Eye (tissue), 1 donor: ENCODE measurements at regions not wholly inside any gene's neighbourhood (a gene's known extent, or its start where the extent isn't known, plus 50 kb on each side); places are given as distances from the start of the nearest gene placed in this dataset.
"Not testable (repeated sequence)": the region's sequence is repeated elsewhere in the genome, so short reads cannot be mapped to it uniquely, and the experiment has no call there.

Source experiments
- DNase-seq: peaks from one replicate; pipeline ENCODE4 v3.0.0-alpha.2; 2015

DNA sequence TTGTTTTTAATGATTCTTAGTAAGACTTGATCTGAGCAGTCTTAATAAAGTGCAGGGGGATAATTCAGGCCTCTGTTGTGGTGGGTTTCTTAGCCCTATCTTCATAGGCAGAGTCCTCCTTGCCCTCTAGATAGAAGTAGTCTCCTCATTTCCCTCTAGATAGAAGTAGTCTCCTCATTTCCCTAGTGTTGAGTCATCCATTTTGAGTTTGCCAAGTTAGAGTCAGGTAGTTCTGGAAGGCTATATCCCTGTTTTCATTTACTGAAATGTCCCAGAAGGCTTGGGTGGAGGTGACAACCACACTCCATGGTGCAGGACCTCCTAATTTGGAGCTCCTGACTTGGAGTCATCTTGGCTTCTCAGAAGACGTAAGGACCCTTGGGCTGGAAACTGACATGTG is 384.6 kb downstream of the MLLT3 start:
- no peak for DNase-seq

DNA sequence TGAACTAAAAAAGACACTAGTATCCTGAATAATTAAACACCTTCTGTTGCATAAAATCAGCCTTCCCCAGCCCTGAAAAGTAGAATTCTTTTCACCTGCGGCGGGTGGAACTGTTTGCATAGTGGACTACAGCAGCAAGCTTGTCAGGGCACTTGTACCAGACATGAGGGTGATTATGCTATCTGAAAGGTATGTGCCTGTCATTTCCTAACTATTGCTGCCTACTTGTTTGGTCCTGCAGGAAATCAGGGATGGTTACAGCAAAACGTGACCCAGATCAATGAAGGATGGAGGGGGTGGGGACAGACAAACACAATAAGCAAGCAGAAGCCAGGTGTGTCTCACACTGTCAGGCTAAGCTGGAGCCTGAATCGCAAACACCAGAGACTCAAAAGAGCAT is 385.6 kb downstream of the MLLT3 start:
- peak; percentile 28 for DNase-seq

DNA sequence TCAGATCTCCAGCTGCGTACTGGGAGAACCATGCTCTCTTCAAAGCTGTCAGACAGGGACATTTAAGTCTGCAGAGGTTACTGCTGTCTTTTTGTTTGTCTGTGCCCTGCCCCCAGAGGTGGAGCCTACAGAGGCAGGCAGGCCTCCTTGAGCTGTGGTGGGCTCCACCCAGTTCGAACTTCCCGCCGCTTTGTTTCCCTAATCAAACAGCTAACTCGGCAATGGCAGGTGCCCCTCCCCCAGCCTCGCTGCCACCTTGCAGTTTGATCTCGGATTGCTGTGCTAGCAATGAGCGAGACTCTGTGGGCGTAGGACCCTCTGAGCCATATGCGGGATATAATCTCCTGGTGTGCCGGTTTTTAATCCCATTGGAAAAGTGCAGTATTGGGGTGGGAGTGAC is 387.1 kb downstream of the MLLT3 start:
- DNase-seq: not testable (repeated sequence)

DNA sequence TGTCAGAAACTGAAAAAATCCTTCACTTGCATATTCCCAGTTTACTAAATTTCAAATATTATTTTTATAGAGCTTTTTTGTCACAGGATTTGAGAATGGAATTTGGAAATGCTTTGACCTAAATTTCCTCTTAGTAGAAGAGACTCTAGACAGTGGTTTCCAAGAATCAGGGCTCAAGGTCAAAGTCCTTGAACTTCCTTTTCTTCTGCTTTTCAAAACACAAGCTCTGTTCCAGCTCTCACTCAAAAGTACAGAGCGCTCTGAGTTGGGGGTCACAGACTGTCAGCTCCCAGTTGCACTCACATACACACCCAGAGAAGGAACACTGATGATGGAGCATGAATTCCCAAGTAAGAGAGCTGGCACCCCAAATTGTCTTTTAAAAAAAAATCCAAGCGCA is 394.2 kb downstream of the MLLT3 start:
- no peak for DNase-seq

DNA sequence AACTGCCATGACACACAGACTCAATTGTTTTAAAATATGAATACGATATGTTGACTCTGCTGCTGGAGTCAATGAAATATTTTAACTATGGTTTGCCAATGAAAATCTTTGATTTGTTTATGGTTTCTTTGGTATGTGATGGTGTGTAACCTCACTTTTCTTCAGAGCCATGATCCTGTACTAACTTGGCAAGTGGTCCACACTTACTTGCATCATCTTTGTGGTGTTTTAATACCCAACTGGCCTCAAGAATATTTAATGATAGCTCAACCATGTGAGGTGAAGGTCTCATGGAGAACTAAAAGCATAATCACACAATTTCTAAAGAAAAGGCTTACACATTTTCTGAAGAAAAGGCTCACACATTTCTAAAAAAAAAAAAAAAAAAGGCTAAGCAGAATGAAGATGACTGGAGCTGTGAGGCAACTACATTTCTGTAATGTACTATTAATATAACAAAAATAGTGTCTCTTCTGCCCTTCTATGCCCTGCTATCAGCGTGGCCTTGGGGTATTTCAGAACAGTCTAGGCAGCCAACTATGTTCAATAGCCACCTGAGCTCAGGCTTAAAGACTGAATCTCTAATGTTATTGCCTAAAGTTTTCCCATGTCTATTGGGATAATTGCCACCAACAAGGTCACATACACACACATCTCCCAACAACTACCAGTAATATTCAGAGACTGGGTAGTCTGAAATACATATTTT is 395.0 kb downstream of the MLLT3 start:
- DNase-seq: no peak

DNA sequence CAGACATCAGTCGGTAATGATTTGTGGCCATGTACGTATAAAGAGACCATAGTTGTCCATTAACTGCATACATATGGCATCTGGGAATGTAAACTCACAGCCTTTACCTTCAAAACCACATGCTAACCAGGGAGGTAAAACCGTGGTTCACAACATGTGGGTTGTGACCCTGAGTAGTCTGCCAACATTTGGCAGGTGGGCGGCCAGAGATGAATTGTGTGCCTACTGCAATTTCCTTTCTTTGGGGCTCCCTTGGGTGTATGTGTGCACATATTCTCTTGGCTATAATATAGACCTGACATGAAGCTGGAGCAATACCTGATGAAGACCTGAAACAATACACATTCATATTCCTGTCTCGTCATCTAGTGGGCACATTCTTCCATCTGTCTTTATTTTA is 396.0 kb downstream of the MLLT3 start:
- DNase-seq: no peak

DNA sequence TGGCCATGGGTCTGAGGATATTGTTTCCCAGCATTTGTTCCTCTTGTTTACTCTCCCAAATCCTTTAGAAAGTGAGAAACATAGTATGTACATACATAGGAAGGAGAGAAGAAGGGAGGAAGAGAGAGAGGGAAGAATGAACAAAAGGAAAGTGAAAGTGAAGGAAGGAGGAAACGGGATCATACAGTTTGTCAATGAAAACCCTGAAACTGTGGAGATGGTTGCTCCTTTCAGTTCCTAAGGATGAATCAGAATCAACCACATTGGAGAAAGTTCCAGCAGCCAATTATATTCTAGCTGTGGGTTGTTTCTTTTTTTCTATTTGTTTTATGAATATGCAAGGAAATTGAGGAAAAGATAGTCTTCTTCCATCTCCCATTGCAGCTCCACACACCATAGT is 396.5 kb downstream of the MLLT3 start:
- no peak for DNase-seq

DNA sequence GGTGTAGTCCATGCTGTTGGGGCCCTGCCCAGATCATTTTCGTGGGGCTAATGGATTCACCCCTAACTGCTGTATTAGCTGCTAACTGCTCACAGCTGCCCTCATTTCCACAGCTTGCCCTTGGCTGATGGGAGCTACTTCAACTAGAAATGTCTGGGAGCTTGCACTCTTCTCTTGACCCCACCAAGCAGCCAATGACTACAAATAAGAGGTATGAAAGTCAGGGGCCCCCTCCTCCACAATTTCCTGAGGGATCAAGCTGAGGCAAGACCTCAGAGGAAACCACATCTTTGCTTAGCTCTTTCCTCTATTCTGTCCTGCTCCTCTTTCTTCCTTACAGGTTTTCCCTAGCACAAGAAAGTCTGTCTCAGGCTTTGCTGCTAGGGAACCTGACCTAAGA is 397.5 kb downstream of the MLLT3 start:
- DNase-seq: no peak

DNA sequence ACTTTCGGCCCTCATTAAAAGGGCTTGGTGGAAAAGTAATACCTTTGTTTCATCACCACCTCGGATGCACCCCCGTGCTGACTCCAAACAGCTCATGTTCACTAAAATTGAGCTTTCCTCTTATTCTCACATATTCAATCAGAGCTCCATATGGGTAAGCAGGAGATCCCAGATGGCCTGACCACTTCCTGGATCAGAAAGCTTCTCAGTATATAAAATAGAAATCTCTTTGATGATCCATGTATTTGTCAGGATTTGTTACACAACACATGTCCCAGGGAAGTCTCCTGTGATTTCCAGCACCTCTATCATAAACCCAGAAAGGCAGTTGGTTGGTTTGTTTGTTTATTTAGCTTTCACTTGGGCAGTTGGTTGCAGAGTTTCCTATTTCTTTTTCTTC is 402.0 kb downstream of the MLLT3 start:
- no peak for DNase-seq

DNA sequence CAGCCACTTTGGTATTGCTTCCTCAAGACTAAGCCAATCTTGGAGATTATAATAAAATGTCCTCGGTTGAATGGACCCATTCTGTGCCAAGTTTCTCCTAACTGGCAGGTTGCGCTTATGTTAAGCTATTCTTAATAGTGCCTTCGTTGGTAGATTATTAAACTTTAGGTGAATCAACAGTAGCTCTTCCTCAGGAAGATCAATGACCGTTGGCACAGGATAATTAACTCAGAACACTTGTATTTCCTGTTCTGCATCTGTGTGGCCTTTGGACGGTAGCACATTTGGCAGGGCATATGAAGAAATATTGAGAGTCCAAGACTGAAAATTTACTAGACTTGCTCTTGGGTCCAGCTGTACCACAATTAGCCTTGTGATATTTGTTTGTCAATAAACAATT is 402.9 kb downstream of the MLLT3 start:
- no peak for DNase-seq

DNA sequence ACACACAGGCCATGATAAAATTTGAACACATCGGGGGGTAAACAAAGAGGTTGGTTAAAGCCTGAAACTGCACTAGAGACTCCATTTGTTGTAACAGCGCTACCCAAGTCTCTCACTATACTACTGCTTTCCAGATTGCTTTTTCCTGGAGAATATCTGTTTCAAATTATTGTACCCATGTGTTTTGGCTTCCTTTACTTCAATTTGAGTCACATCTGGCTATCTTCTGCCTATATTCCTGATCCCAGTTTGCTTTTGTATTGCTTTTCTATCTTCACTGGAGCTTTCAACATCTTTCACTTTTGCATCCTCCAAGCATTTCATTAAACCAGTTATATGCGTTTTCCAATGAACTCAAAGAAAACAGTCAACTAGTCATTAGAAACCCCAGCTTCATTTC is 404.7 kb downstream of the MLLT3 start:
- DNase-seq: peak; percentile 24

DNA sequence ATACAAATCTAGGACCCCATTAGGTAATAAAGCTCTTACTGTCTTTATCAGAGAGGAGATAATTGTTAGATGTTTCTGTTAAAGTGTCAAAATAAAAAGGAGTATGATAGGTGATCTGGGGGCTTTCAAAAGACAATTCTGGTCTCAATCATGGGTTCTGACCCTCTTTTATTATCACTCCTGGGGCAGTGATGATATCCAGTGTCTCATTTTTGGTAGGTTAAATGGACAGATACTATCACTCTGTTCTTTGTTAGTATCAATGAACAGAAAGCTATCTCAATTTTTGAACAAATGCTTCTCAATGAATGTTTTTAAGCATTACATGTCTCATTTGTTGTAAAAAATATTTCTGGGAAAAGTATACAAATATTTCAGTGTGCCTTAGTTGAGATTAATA is 405.9 kb downstream of the MLLT3 start:
- DNase-seq: no peak

DNA sequence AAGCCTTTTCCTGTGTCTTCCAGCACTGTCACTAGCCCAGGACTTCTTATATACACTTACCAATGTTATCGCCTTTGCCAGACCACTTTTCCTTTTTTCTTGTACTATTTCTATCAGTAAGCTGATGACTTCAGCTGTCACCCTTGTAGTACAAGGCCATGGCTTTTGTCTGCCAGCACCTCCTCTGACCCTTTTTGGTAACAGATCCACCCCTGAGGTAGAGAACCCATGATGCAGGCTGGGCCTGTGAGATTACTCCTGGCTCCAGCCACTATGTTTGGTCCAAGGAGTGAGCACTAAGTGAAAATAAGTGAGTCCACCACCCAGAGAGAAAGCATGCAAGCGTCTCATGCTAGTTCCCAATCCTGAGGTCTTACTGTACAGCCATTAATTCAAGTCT is 406.7 kb downstream of the MLLT3 start:
- DNase-seq: no peak

DNA sequence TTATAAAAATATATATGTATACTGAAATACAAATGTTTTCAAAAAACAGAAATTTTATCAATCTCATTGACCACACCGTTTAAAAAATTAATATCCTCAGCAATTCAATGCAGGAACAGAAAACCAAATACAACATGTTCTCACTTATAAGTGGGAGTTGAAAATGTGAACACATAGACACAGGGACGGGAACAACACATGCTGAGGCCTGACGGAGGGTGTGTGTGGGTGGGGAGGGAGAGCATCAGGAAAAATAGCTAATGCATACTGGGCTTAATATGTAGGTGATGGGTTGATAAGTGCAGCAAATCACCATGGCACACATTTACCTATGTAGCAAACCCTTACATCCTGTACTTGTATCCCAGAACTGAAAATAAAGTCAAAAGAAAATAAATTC is 409.5 kb downstream of the MLLT3 start:
- no peak for DNase-seq

DNA sequence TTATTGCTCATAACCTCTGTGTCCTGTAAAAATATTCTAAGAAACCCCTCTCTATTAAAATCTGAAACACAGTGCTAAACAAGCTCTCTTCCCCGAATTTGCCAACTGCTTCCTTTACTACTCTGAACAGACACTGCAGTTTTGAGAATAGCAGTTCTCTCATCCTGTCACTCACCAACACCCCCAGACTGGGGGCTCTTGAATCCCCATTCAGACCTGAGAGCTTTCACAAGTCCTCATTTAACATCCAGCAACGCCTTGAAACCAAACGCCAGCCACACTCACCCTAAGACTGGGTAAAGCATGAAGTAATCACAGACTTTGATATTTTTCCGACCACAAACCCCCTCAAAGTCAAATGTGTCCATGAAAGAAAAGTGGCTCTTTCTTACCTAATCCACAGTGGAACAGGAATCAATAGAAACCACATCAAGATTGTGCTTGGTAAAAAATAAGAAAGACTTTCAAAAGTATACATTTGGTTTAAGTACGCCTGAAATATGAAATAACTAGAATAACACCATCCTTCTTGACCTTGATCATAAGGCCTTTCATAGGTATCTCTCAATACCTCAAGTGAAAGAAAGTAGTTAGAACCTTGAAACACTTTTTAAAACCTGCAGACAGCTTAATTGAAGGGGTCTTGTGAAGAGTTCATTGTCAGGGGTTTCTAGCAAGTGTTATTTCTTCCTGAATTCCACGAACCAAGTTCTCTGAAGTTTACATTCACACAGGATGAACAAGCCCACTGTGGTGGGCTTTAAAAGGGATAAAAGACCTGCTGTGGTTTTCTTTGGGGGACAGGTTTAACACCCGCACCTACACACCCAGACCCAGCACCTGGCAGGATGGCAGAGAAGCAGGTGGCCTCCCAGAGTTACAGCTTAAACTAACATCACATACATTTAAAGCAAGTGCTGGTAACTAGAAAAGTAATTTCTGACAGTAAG is 412.6 kb downstream of the MLLT3 start:
- DNase-seq: no peak

DNA sequence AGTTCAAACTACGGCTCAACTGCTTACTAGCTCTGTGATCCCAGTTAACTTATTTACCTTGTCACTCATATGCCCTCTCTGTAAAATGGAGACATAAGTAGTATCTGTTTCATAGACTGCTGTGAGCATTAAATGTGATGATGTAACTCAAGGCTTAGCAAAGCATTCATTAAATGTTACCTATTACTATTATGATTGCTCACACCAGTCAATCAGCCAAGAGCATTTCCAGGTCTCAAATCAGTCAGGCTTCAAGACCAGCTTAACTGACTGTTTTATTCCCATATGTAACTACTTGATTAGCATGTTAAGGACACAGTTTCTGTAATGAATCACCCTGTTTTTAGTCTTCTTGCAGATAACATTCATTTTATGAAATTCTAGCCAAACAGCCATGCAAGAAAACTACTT is 413.3 kb downstream of the MLLT3 start:
- DNase-seq: no peak

DNA sequence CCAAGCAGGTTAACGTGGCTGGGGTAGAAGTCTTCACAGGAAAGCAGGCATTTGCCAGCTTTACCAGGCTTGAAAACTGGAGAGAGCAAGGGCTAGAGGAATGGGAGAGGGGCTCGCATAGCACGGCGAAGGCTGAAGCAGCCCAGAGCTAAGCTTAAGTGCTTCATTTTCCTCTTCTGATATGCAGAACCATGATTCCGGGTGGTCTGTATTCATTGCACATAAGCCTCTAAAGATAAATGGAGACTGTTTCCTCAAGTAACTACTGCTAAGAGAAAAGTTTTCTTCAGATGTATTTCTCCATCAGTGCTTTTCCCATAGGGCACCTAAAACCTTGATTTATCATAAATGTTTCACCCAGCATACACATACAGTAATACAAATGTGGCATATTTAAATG is 414.1 kb downstream of the MLLT3 start:
- DNase-seq: no peak

DNA sequence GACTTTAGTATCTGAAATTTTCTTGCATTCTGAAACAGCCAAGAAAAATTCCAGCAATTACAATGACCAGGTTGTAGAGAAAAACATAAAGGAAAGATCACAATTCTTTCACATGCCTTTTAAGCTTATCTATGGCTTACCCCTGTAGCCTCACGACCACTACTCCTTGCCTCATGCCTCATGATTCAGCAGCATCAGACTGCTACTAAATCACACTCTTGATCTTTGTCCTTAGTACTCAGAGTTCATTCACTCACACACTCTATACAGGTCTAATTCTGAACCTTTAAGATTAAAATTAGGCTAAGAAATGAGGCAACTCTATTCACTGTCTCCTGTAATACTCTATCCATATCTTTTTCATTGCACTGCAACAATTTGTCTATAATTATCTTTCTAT is 415.1 kb downstream of the MLLT3 start:
- DNase-seq: no peak

DNA sequence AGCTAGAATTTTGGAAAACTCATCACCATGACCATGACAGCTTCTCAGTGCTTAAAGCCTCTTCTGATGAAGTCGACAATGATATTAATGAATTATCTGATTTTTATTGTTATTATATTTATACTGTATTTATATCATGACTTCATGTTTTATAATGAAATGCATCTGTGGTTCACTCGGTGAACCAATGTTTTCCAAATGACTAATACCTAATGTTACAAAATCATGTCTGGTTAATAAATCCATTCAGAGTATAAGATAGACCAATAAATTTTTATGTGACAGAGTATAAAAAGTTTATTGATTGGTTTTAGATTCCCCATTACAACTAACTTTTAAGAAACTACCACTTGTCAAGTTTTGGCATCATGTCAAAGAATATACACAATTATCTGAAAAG is 416.5 kb downstream of the MLLT3 start:
- no peak for DNase-seq

DNA sequence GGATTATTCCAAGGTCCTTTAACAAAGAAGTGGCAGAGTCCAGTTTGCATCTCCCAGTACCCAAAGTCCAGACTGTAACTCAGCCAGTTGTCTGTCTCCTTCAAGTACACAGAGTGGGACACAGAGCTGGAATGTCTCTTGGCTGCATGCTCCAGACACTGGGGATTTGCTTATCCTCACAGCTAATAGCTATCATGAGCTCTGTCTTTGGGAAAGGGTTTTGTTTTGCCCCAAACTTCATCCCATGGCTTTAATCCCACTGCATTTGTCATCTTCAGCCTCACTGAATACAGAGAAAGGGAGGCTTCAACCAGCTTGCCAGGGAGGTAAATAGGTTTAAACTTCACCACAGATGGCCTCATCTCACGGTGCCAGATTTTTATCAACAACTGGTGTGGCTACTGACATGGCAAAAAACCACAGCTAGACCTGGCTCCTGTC is 412.2 kb upstream of the SLC24A2 start:
- peak; percentile 27 for DNase-seq

DNA sequence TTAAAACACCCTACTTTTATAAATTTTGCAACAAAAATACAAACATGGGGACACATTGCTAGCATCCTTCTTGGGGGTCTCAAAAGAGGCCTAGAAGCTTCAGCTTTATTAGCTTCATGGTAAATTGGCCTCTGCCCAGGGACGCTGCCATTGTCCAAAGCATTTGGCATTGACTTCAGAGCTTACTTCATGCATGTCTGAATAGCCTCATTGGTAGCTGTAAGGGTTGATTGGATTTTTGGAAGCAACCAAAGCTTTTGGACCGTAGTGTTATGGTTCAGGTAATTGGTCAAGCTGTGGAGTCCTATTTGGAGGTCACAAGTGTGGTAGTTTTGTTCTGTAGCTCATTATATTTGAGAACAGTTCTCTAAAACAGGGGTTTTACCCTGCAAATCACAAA is 411.7 kb upstream of the SLC24A2 start:
- DNase-seq: no peak

DNA sequence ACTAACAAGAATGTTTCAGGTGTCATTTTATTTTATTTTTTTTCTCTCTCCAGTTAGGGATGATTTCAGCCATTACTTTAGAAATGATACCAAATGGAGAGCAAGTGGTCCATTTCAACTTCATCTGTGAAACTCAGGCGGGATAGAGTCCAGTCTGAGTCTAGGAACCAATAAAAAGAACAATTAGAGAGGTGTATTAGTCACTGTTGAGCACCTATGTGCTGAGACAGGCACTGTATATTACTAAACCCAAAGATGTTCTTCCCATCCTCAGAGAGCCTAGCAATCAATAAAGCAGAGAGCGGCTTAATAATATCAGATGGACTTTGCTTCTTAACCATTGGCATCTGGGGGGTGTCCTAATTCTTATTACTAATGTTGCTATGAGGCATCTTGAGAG is 410.3 kb upstream of the SLC24A2 start:
- no peak for DNase-seq

DNA sequence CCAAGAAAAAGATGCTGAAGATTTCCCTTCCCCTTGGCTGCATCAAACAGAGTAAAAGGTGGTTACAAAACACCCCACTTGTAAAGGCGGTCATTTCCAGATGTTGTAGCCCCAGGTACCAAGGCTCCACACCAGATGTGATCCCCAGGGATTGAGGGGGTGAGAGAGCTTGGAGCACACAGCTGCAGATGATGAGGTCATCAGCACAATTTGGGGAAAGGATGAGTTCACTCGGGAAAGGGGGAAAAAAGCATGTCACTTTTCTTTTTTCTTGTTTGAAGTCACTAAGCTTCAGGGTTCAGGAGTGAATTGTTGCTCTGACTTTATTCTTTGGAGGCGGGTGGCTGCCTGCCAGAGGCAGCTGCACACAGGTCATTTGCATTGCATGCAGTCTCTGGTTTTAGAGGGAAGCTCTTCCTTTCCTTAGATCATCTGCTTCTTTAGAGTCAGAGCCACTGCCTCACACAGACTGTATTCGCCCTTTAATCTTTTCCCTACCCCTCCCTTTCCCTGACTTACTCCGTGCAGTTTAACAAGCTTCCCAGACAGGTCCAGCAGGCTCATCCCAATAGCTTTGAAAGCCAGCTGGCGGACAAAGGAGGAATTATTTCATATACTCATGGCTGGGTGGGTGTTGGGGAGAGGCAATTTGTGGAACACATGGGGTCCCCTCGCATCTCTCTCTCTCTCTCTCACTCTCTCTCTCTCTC is 409.3 kb upstream of the SLC24A2 start:
- peak; percentile 62 for DNase-seq
